CD4-positive, alpha-beta T cell treated with Interferon gamma for 1 hour (primary cell): ENCODE measurements at regions not wholly inside any gene's neighbourhood (a gene's known extent, or its start where the extent isn't known, plus 50 kb on each side); places are given as distances from the start of the nearest gene placed in this dataset.

Experiments used
- DNase-seq: peaks from one replicate; pipeline ENCODE4 v3.0.0-alpha.2; 2020

- no peak for DNase-seq
Observed at GRCh38 chr6:134706806-134707205, 243.1 kb downstream of the ALDH8A1 start.

GRCh38 chr6:134706153-134706552 lies 243.7 kb downstream of the ALDH8A1 start:
- DNase-seq = no peak

DNA sequence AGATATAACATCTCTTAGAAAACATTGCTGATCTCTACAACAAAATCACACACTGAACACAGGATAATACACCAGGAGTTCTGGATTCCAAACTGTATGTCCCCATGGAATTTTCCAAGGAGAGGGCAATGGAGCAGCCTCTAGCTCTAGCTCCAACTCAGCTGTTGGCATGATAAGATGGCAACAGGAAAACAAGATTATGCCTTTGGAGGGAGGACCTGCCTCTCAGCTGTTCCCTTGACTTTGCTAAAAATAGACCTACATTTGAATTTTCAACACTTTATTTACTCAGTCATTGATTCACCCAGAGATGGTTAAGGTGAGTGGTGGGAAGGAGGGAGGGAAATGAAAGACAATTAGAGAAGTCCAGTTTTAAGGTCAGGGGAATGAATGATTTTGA lies 246.7 kb downstream of the ALDH8A1 start:
- no peak for DNase-seq

GRCh38 chr6:134702279-134702678 lies 247.6 kb downstream of the ALDH8A1 start:
- DNase-seq = no peak

DNA sequence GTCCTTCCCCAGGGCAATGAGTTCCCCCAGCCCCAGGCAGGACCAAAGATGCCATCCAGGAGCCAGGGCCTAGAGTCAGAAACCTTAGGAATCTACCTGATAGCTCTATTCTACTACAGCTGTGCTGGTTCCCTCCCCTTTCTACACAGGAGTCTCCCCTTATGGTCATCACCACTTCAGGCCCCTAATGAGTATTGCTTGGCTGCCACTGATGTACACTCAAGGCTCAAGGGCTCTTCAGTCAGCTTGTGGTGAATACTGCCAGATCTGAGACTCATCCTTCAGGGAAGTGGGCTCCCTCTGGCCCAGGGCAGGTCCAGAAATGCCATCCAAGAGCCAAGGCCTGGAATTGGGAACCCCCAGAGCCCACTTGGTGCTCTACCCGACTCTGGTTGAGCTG lies 248.6 kb downstream of the ALDH8A1 start:
- DNase-seq = no peak

DNA sequence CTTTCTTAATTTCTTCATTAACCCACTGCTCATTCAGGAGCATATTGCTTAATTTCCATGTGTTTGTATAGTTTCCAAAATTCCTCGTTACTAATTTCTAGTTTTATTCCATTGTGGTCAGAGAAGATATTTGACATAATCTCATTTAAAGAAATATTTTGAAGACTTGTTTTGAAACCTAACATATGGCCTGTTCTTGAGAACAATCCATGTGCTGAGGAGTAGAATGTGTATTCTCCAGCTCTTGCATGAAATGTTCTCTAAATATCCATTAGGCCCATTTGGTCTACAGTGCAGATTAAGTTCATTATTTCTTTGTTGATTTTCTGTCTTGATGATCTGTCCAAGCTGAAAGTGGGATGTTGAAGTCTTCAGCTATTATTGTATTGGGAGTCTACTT lies 251.7 kb downstream of the ALDH8A1 start:
- no peak for DNase-seq

DNA sequence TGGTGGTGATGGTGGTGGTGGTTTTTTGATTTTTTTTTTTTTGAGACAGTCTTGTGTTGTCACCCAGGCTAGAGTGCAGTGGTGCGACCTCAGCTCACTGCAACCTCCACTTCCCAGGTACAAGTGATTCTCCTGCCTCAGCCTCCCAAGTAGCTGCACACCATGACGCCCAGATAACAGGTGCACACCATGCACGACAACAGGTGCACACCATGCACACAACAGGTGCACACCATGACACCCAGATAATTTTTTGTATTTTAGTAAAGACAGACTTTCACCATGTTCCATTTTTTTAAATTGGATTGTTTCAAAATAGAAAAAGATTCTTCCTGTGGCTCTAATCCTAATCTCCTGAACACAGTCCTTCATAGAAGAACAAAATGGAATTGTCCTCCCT lies 257.9 kb downstream of the ALDH8A1 start:
- DNase-seq = no peak

GRCh38 chr6:134691180-134691579 lies 258.7 kb downstream of the ALDH8A1 start:
- DNase-seq = no peak

- DNase-seq = no peak
Observed at GRCh38 chr6:134690048-134690447, 259.9 kb downstream of the ALDH8A1 start.

DNA sequence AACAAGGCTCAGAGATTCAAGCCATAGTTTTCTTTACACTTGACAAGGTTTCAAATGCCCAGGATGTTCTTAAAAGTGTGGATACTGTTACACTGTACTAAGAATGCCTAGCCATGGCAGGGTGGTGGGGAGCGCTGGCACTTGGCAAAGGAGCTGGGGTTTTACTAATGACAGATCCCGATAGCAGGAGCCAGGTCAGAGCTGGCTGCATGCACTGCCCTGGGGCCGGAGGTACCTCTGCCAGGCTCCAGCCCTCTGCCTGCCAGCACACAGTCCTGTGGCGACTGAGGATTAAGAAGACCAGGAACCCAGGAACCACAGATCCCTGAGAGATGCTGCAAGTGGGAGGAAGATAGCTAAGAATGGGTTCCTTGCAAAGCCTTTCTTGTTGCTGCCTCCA lies 260.3 kb downstream of the ALDH8A1 start:
- no peak for DNase-seq

DNA sequence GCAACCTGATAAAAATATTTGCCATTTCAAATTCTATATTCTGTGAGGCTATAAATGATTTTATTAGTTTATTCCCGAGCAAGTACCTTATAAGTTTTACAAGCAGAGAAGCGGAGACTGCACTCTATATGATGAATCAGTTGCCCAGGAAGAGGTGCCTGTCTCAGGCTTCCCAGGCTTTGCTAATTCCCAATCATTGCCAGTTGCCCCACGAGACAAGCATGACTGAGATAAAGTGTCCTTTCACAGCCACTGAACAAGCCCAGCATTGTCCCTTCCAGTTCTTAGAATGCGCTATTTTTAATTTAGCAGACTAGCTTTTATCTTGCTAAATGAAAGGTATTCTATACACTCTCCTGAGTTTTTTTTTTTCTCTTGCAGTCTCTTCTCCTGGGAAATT lies 260.7 kb downstream of the ALDH8A1 start:
- DNase-seq = no peak

GRCh38 chr6:134686071-134686470 lies 263.8 kb downstream of the ALDH8A1 start:
- DNase-seq = no peak

DNA sequence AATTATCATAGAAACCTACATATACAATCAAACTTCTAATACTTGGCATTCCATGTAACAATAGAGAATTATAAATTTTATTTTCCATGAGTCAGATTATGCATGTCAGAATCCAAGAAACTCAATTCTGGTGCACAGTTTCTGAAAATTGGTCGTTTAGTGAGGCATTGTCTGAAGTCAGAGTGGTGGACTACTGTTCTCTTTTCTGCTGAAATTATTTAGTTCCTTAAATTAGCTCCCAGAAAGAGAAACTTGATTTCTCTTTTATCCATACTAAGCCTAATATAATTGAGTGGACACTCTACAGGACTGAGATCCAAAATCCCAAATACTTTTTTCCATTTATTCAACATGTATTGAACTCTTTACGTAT lies 265.5 kb downstream of the ALDH8A1 start:
- no peak for DNase-seq

DNA sequence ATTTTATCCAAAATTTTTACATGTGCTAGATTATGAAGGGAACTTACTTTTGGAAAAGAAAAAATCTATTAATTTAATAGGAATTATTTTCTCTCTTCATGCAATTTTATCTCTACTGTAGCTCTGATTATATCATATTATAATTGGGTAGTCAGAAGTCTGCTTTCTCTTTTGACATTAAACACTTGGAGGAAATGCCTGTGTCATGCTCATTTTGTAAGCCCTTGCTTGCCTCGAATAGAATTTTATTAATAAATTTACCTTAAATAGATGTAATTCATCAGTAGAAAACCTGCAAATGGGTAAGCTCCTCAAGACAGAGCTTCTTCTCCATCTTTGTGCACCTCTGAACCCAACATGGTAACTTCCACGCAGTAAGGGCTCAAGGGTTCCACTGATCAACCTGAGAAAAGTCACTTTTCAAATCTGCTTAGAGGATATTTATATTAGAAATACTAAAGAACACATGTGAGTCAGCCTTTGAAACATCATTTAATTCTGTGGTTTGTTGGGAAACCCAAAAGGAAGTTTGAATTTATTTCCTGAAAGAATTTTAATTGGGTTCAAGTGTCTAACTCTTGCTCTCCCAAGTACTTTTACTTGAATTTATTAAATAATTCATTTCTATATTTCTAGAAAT lies 266.0 kb downstream of the ALDH8A1 start:
- no peak for DNase-seq

GRCh38 chr6:134680433-134680832 lies 269.5 kb downstream of the ALDH8A1 start:
- DNase-seq = no peak

GRCh38 chr6:134680021-134680420 lies 269.9 kb downstream of the ALDH8A1 start:
- DNase-seq = no peak

GRCh38 chr6:134678436-134678889 lies 271.4 kb downstream of the ALDH8A1 start:
- DNase-seq = no peak

GRCh38 chr6:134676307-134677281 lies 273.3 kb downstream of the ALDH8A1 start:
- DNase-seq = no peak

DNA sequence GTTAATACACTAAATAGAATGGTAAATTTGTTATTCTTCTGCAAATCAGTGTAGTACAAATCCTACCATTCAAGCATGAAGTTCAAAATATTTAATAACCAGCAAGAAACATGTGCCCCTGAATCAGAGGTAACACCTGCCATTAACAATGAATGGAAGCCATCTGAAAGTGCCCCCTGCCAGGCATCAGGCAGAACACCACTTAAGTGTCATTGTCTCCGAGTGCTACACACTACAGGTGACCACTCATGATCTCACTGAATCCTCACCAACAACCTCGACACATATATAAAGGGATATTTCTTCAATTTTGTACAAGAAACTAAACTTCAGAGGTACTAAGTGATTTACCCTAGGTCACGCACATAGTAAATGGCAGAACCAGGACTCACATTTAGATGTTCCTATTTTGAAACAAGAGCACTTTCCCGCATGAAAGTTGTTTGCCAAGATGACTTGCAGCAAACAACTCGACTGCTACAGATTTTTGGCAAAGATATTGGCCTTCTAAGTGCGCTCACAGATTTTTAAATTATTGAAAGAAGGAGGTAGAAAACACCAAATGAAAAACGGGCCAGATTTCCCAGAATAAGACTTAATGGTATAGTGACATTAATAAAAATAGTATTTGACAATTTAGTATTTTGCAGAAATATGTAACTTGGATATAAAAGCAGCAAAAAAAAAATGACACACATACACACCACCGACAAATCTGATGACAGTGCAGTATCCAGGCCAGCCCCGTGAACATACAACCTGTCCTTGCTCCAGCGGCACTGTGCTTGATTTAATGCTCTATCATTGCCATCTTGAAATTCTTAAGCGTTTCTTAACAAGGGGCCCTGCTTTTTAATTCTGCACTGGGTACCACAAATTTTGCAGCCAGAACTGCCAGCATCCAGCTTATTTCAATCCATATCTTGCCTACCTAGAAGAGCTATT lies 274.5 kb downstream of the ALDH8A1 start:
- no peak for DNase-seq

DNA sequence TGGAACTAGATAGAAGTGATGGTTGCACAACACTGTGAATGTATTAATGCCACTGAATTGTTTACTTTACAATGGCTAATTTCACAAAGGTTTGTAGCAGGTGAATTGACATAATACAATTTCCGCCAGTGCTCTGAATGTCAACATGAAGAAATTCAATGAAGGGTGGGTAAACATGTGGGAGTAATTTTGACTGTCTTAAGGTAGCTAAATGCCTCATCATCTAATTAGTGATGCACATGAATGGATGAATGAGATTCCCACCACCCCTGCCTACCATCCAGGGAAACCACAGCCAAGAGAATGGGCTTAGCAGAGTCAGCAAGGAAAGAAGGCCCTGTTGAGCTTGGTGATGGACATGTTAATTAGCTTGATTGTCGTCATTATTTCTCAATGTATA lies 275.3 kb downstream of the ALDH8A1 start:
- no peak for DNase-seq

- DNase-seq = no peak
Observed at GRCh38 chr6:134669485-134669884, 280.4 kb downstream of the ALDH8A1 start.

- no peak for DNase-seq
Observed at GRCh38 chr6:134667111-134667510, 282.8 kb downstream of the ALDH8A1 start.

GRCh38 chr6:134666125-134666524 lies 283.8 kb downstream of the ALDH8A1 start:
- DNase-seq = no peak
